ENCODE measurements at regions not wholly inside any gene's neighbourhood (a gene's known extent, or its start where the extent isn't known, plus 50 kb on each side); places are given as distances from the start of the nearest gene placed in this dataset.

- no peak for TF ChIP-seq CTCF (IDR thresholded peaks at IDR 0.05; ENCODE audit: low read depth, low read length, missing control alignments)
- no peak for DNase-seq (ENCODE audit: low read depth)
- H3K4me3 ChIP-seq (ENCODE audit: low read depth, low read length) = no peak overlapping the region
- in situ Hi-C loops (cut with HindIII; ENCODE audit: low sequenced_read_pairs) = no loop called here
Observed at GRCh38 chr11:92342886-92343285, 118.3 kb downstream of the FAT3 start.

GRCh38 chr11:92346220-92346619 lies 121.6 kb downstream of the FAT3 start:
- H3K4me3 ChIP-seq (ENCODE audit: low read depth, low read length) = no peak overlapping the region
- TF ChIP-seq CTCF (IDR thresholded peaks at IDR 0.05; ENCODE audit: low read depth, low read length, missing control alignments) = no peak
- no peak for DNase-seq (ENCODE audit: low read depth)
- in situ Hi-C loops (cut with HindIII; ENCODE audit: low sequenced_read_pairs) = no loop called here

GRCh38 chr11:92347454-92347853 lies 122.8 kb downstream of the FAT3 start:
- TF ChIP-seq CTCF (IDR thresholded peaks at IDR 0.05; ENCODE audit: low read depth, low read length, missing control alignments) = no peak
- no peak for DNase-seq (ENCODE audit: low read depth)
- H3K4me3 ChIP-seq (ENCODE audit: low read depth, low read length) = no peak overlapping the region
- in situ Hi-C loops (cut with HindIII; ENCODE audit: low sequenced_read_pairs) = no loop called here

- no peak for TF ChIP-seq CTCF (IDR thresholded peaks at IDR 0.05; ENCODE audit: low read depth, low read length, missing control alignments)
- no peak for DNase-seq (ENCODE audit: low read depth)
- no peak overlapping the region for H3K4me3 ChIP-seq (ENCODE audit: low read depth, low read length)
- in situ Hi-C loops (cut with HindIII; ENCODE audit: low sequenced_read_pairs) = no loop called here
Observed at GRCh38 chr11:92349486-92350156, 125.0 kb downstream of the FAT3 start.

GRCh38 chr11:92357344-92357743 lies 132.7 kb downstream of the FAT3 start:
- no peak for DNase-seq (ENCODE audit: low read depth)
- in situ Hi-C loops (cut with HindIII; ENCODE audit: low sequenced_read_pairs) = no loop called here
- no peak for TF ChIP-seq CTCF (IDR thresholded peaks at IDR 0.05; ENCODE audit: low read depth, low read length, missing control alignments)
- H3K4me3 ChIP-seq (ENCODE audit: low read depth, low read length) = no peak overlapping the region

GRCh38 chr11:92357841-92358240 lies 133.2 kb downstream of the FAT3 start:
- DNase-seq (ENCODE audit: low read depth) = no peak
- TF ChIP-seq CTCF (IDR thresholded peaks at IDR 0.05; ENCODE audit: low read depth, low read length, missing control alignments) = no peak
- H3K4me3 ChIP-seq (ENCODE audit: low read depth, low read length) = no peak overlapping the region
- in situ Hi-C loops (cut with HindIII; ENCODE audit: low sequenced_read_pairs) = no loop called here
